ENCODE measurements at regions not wholly inside any gene's neighbourhood (a gene's known extent, or its start where the extent isn't known, plus 50 kb on each side); places are given as distances from the start of the nearest gene placed in this dataset.

GRCh38 chr12:114931025-114931424 is 247.1 kb upstream of the TBX3 start:
- TF ChIP-seq POLR2A (IDR thresholded peaks at IDR 0.05) = no peak
- TF ChIP-seq CTCF (IDR thresholded peaks at IDR 0.05) = no peak

Measured in lower leg skin (tissue), 3 donors.